ENCODE measurements at regions not wholly inside any gene's neighbourhood (a gene's known extent, or its start where the extent isn't known, plus 50 kb on each side); places are given as distances from the start of the nearest gene placed in this dataset.

DNA sequence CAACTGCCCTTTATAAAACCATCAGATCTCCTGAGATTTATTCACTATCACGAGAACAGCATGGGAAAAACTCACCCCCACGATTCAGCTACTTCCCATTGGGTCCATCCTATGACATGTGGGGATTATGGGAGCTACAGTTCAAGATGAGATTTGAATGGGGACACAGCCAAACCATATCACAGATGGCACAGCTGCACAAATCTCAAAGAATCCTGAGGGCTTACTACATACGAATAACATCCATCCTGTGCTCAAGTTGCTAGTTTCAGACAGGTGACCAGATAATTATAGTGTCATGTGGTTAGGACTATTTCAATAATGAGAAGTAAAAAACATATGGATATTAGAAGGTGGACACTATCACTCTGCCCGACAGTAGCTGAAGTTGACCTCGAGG is 211.2 kb downstream of the NUAK1 start:
- ATAC-seq (no peak), DNase-seq (ENCODE audit: low read depth, low spot score) (no peak)
- ChIA-PET POLR2A (no interaction called here), CTCF (no interaction called here), RAD21 (ENCODE audit: low non-redundant PET in 1 of 2, low total read pairs in 2 of 2, uncharacterized antibody in 2 of 2, unreplicated experiment in 2 of 2) (no interaction called here)
- H3K27ac ChIP-seq (ENCODE audit: low read depth, low read length): no peak overlapping the region
- BruUV-seq (replicated peaks): no TSS peak
- H2AFZ ChIP-seq (ENCODE audit: low read depth, low read length, poor library complexity, severe bottlenecking): no peak overlapping the region
- H3K4me3 ChIP-seq (replicated peaks in 1 of 2; ENCODE audit: low read depth in 1 of 2, low read length in 2 of 2): no peak overlapping the region
- H3K4me1 ChIP-seq (ENCODE audit: control insufficient read depth in 1 of 2, insufficient read depth in 2 of 2, low read length in 2 of 2): no peaks in the 10 kb centered on the region; a peak in 1 of 4 replicates
- TF ChIP-seq SRF (IDR thresholded peaks at IDR 0.05; ENCODE audit: low read depth) (no peak), EZH2 (IDR thresholded peaks at IDR 0.05) (no peak), ZNF274 (IDR thresholded peaks at IDR 0.05; ENCODE audit: low read depth, low read length) (no peak), RAD21 (IDR thresholded peaks at IDR 0.05; ENCODE audit: low read depth) (no peak), EGR1 (IDR thresholded peaks at IDR 0.05; ENCODE audit: low read depth) (no peak), YY1 (IDR thresholded peaks at IDR 0.05; ENCODE audit: extremely low read depth, insufficient replicate concordance, low read depth, low read length) (no peak), EZH2phosphoT487 (IDR thresholded peaks at IDR 0.05; ENCODE audit: borderline replicate concordance) (no peak), MAX (IDR thresholded peaks at IDR 0.05) (no peak), ZFX (IDR thresholded peaks at IDR 0.05) (no peak), SP1 (IDR thresholded peaks at IDR 0.05; ENCODE audit: low read depth) (no peak), POLR2AphosphoS5 (IDR thresholded peaks at IDR 0.05; ENCODE audit: low read depth, low read length) (no peak), CBX3 (IDR thresholded peaks at IDR 0.05; ENCODE audit: low read depth) (no peak), POLR2A (IDR thresholded peaks at IDR 0.05; ENCODE audit: borderline replicate concordance, extremely low read depth, insufficient read depth, insufficient read length) (no peak), ELF1 (IDR thresholded peaks at IDR 0.05; ENCODE audit: borderline replicate concordance, low read depth) (no peak), CEBPB (IDR thresholded peaks at IDR 0.05; ENCODE audit: low read depth) (no peak), FOSL1 (IDR thresholded peaks at IDR 0.05; ENCODE audit: low read depth) (no peak)
- TF ChIP-seq, protein P1, sequence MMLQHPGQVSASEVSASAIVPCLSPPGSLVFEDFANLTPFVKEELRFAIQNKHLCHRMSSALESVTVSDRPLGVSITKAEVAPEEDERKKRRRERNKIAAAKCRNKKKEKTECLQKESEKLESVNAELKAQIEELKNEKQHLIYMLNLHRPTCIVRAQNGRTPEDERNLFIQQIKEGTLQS (IDR thresholded peaks at IDR 0.05): no peak
- TF ChIP-seq, protein P2, sequence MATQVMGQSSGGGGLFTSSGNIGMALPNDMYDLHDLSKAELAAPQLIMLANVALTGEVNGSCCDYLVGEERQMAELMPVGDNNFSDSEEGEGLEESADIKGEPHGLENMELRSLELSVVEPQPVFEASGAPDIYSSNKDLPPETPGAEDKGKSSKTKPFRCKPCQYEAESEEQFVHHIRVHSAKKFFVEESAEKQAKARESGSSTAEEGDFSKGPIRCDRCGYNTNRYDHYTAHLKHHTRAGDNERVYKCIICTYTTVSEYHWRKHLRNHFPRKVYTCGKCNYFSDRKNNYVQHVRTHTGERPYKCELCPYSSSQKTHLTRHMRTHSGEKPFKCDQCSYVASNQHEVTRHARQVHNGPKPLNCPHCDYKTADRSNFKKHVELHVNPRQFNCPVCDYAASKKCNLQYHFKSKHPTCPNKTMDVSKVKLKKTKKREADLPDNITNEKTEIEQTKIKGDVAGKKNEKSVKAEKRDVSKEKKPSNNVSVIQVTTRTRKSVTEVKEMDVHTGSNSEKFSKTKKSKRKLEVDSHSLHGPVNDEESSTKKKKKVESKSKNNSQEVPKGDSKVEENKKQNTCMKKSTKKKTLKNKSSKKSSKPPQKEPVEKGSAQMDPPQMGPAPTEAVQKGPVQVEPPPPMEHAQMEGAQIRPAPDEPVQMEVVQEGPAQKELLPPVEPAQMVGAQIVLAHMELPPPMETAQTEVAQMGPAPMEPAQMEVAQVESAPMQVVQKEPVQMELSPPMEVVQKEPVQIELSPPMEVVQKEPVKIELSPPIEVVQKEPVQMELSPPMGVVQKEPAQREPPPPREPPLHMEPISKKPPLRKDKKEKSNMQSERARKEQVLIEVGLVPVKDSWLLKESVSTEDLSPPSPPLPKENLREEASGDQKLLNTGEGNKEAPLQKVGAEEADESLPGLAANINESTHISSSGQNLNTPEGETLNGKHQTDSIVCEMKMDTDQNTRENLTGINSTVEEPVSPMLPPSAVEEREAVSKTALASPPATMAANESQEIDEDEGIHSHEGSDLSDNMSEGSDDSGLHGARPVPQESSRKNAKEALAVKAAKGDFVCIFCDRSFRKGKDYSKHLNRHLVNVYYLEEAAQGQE (IDR thresholded peaks at IDR 0.05; ENCODE audit: low read depth): no peak
- H3K9me3 ChIP-seq (ENCODE audit: control insufficient read depth in 1 of 2, insufficient read depth in 1 of 2, low read depth in 1 of 2, low read length in 2 of 2): no peaks in the 10 kb centered on the region
- H4K20me1 ChIP-seq (ENCODE audit: insufficient read depth): no peaks in the 10 kb centered on the region
- H3K36me3 ChIP-seq (ENCODE audit: control insufficient read depth in 1 of 2, insufficient read depth in 2 of 2, low read length in 2 of 2): no peaks in the 10 kb centered on the region
- intact Hi-C loops (cut with micrococcal nuclease): no loop called here
- no peak overlapping the region for H3K9ac ChIP-seq (ENCODE audit: low read length)
- H3K4me2 ChIP-seq (ENCODE audit: low read length): no peak overlapping the region
- H3K9me2 ChIP-seq (ENCODE audit: insufficient read depth): no peaks in the 10 kb centered on the region
- H3K27me3 ChIP-seq (ENCODE audit: insufficient read depth, low read length): no peaks in the 10 kb centered on the region
- no peaks in the 10 kb centered on the region for H3K79me2 ChIP-seq (ENCODE audit: insufficient read depth, low read length)
